ENCODE measurements at regions not wholly inside any gene's neighbourhood (a gene's known extent, or its start where the extent isn't known, plus 50 kb on each side); places are given as distances from the start of the nearest gene placed in this dataset.

DNA sequence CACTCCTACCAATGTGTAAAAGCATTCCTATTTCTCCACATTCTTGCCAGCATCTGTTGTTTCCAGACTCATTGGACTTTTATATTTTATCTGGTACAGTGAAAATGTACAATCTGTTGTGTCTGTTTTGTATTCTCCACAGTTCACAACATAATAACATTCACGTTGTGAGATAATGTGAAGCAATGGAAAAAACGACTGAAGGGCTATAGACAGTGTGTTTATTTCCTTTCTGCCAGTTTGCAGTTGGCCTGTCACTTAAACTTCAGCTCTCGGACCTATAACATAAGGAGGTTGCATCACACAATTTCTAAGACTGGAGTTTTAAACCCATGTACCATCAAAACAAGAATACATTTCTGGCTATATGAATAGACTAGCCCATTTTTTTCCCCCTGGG lies 965.5 kb upstream of the ATXN8OS start:
- no peaks in the 10 kb centered on the region for H3K9me3 ChIP-seq
- no peak overlapping the region for H3K4me3 ChIP-seq (ENCODE audit: low read depth in 2 of 2, low read length in 1 of 2)
- ChIA-PET POLR2A (no interaction called here), CTCF (no interaction called here)
- H3K9me2 ChIP-seq: no peaks in the 10 kb centered on the region
- H3F3A ChIP-seq (replicated peaks; ENCODE audit: insufficient read depth): no peaks in the 10 kb centered on the region
- H3K4me2 ChIP-seq: no peak overlapping the region
- DNase-seq: no peak
- H2AFZ ChIP-seq (ENCODE audit: low read depth): no peak overlapping the region
- H3K27ac ChIP-seq (ENCODE audit: low read depth in 2 of 2, low read length in 1 of 2): no peak overlapping the region
- 32% methylated on average over 3 of the region's 3 CpGs for WGBS (ENCODE audit: low lambda C conversion rate)
- H3K79me2 ChIP-seq (ENCODE audit: insufficient read depth): no peaks in the 10 kb centered on the region
- no peaks in the 10 kb centered on the region for H3K27me3 ChIP-seq (ENCODE audit: insufficient read depth)
- no peaks in the 10 kb centered on the region for H3K36me3 ChIP-seq (replicated peaks in 1 of 2; ENCODE audit: control insufficient read depth in 1 of 2, insufficient read depth in 2 of 2, low read length in 1 of 2)
- H3K9ac ChIP-seq: no peak overlapping the region
- TF ChIP-seq TCF12 (IDR thresholded peaks at IDR 0.05) (no peak), MEF2A (IDR thresholded peaks at IDR 0.05; ENCODE audit: borderline replicate concordance, low read depth) (no peak)
- TF ChIP-seq, protein P1, sequence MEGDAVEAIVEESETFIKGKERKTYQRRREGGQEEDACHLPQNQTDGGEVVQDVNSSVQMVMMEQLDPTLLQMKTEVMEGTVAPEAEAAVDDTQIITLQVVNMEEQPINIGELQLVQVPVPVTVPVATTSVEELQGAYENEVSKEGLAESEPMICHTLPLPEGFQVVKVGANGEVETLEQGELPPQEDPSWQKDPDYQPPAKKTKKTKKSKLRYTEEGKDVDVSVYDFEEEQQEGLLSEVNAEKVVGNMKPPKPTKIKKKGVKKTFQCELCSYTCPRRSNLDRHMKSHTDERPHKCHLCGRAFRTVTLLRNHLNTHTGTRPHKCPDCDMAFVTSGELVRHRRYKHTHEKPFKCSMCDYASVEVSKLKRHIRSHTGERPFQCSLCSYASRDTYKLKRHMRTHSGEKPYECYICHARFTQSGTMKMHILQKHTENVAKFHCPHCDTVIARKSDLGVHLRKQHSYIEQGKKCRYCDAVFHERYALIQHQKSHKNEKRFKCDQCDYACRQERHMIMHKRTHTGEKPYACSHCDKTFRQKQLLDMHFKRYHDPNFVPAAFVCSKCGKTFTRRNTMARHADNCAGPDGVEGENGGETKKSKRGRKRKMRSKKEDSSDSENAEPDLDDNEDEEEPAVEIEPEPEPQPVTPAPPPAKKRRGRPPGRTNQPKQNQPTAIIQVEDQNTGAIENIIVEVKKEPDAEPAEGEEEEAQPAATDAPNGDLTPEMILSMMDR (IDR thresholded peaks at IDR 0.05): no peak
- H4K20me1 ChIP-seq (ENCODE audit: insufficient read depth): no peaks in the 10 kb centered on the region
- no peaks in the 10 kb centered on the region for H3K4me1 ChIP-seq (ENCODE audit: control insufficient read depth in 1 of 2, insufficient read depth in 2 of 2, low read depth in 1 of 2, low read length in 1 of 2)

DNA sequence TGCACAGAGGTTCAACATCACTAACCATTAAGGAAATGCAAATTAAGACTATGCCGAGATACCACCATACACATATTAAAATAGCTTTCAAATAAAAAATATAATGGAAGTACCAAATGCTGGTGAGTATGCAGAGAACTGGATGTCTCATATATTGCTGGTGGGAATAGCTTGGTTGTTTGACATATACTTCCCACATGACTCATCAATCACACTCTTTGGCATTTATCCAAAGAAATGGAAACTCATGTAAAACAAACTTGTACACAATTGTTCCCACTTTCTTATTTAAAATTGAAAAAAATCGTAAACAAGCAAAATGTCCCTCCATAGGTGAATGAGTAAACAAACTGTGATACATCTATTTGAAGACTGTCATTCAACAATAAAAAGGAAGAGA lies 982.6 kb upstream of the ATXN8OS start:
- no peak overlapping the region for H3K4me3 ChIP-seq (ENCODE audit: low read depth in 2 of 2, low read length in 1 of 2)
- H2AFZ ChIP-seq (ENCODE audit: low read depth): no peak overlapping the region
- no peak for DNase-seq
- no peaks in the 10 kb centered on the region for H3K79me2 ChIP-seq (ENCODE audit: insufficient read depth)
- H3K4me1 ChIP-seq (ENCODE audit: control insufficient read depth in 1 of 2, insufficient read depth in 2 of 2, low read depth in 1 of 2, low read length in 1 of 2): no peaks in the 10 kb centered on the region
- no peak overlapping the region for H3K4me2 ChIP-seq
- POLR2A ChIA-PET: no interaction called here
- no peaks in the 10 kb centered on the region for H3K9me2 ChIP-seq
- no peaks in the 10 kb centered on the region for H3F3A ChIP-seq (replicated peaks; ENCODE audit: insufficient read depth)
- WGBS (ENCODE audit: low lambda C conversion rate): 57% methylated on average over 2 of the region's 2 CpGs
- no peaks in the 10 kb centered on the region for H4K20me1 ChIP-seq (ENCODE audit: insufficient read depth)
- H3K27ac ChIP-seq (ENCODE audit: low read depth in 2 of 2, low read length in 1 of 2): no peak overlapping the region
- H3K9me3 ChIP-seq: no peaks in the 10 kb centered on the region
- H3K9ac ChIP-seq: no peak overlapping the region
- H3K36me3 ChIP-seq (replicated peaks in 1 of 2; ENCODE audit: control insufficient read depth in 1 of 2, insufficient read depth in 2 of 2, low read length in 1 of 2): no peaks in the 10 kb centered on the region
- CTCF ChIA-PET: no interaction called here
- no peaks in the 10 kb centered on the region for H3K27me3 ChIP-seq (ENCODE audit: insufficient read depth)
- TF ChIP-seq, protein P2, sequence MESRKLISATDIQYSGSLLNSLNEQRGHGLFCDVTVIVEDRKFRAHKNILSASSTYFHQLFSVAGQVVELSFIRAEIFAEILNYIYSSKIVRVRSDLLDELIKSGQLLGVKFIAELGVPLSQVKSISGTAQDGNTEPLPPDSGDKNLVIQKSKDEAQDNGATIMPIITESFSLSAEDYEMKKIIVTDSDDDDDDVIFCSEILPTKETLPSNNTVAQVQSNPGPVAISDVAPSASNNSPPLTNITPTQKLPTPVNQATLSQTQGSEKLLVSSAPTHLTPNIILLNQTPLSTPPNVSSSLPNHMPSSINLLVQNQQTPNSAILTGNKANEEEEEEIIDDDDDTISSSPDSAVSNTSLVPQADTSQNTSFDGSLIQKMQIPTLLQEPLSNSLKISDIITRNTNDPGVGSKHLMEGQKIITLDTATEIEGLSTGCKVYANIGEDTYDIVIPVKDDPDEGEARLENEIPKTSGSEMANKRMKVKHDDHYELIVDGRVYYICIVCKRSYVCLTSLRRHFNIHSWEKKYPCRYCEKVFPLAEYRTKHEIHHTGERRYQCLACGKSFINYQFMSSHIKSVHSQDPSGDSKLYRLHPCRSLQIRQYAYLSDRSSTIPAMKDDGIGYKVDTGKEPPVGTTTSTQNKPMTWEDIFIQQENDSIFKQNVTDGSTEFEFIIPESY (IDR thresholded peaks at IDR 0.05; ENCODE audit: borderline replicate concordance, low read depth): no peak
- no peak for TF ChIP-seq CHD2 (IDR thresholded peaks at IDR 0.05; ENCODE audit: low read length, partially characterized antibody)
- no peak for TF ChIP-seq RXRA (IDR thresholded peaks at IDR 0.05; ENCODE audit: borderline replicate concordance, low read depth)
- no peak for TF ChIP-seq EP300 (IDR thresholded peaks at IDR 0.05; ENCODE audit: borderline replicate concordance in 1 of 2, low read depth in 1 of 2, low read length in 1 of 2)
- TF ChIP-seq, protein P3, sequence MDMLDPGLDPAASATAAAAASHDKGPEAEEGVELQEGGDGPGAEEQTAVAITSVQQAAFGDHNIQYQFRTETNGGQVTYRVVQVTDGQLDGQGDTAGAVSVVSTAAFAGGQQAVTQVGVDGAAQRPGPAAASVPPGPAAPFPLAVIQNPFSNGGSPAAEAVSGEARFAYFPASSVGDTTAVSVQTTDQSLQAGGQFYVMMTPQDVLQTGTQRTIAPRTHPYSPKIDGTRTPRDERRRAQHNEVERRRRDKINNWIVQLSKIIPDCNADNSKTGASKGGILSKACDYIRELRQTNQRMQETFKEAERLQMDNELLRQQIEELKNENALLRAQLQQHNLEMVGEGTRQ (IDR thresholded peaks at IDR 0.05; ENCODE audit: borderline replicate concordance, low read depth, low read length): no peak
- TF ChIP-seq, protein P1 (IDR thresholded peaks at IDR 0.05): no peak
- TF ChIP-seq FOXJ3 (CRISPR knock-in tag; IDR thresholded peaks at IDR 0.05): no peak
- TF ChIP-seq, protein P4, sequence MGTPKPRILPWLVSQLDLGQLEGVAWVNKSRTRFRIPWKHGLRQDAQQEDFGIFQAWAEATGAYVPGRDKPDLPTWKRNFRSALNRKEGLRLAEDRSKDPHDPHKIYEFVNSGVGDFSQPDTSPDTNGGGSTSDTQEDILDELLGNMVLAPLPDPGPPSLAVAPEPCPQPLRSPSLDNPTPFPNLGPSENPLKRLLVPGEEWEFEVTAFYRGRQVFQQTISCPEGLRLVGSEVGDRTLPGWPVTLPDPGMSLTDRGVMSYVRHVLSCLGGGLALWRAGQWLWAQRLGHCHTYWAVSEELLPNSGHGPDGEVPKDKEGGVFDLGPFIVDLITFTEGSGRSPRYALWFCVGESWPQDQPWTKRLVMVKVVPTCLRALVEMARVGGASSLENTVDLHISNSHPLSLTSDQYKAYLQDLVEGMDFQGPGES (IDR thresholded peaks at IDR 0.05; ENCODE audit: low read depth, low read length): no peak
- TF ChIP-seq, protein P5, sequence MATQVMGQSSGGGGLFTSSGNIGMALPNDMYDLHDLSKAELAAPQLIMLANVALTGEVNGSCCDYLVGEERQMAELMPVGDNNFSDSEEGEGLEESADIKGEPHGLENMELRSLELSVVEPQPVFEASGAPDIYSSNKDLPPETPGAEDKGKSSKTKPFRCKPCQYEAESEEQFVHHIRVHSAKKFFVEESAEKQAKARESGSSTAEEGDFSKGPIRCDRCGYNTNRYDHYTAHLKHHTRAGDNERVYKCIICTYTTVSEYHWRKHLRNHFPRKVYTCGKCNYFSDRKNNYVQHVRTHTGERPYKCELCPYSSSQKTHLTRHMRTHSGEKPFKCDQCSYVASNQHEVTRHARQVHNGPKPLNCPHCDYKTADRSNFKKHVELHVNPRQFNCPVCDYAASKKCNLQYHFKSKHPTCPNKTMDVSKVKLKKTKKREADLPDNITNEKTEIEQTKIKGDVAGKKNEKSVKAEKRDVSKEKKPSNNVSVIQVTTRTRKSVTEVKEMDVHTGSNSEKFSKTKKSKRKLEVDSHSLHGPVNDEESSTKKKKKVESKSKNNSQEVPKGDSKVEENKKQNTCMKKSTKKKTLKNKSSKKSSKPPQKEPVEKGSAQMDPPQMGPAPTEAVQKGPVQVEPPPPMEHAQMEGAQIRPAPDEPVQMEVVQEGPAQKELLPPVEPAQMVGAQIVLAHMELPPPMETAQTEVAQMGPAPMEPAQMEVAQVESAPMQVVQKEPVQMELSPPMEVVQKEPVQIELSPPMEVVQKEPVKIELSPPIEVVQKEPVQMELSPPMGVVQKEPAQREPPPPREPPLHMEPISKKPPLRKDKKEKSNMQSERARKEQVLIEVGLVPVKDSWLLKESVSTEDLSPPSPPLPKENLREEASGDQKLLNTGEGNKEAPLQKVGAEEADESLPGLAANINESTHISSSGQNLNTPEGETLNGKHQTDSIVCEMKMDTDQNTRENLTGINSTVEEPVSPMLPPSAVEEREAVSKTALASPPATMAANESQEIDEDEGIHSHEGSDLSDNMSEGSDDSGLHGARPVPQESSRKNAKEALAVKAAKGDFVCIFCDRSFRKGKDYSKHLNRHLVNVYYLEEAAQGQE (IDR thresholded peaks at IDR 0.05; ENCODE audit: low read depth, low read length): no peak
- no peak for TF ChIP-seq RFX5 (IDR thresholded peaks at IDR 0.05; ENCODE audit: low read length)
- TF ChIP-seq, protein P6, sequence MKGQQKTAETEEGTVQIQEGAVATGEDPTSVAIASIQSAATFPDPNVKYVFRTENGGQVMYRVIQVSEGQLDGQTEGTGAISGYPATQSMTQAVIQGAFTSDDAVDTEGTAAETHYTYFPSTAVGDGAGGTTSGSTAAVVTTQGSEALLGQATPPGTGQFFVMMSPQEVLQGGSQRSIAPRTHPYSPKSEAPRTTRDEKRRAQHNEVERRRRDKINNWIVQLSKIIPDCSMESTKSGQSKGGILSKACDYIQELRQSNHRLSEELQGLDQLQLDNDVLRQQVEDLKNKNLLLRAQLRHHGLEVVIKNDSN (IDR thresholded peaks at IDR 0.05; ENCODE audit: borderline replicate concordance, low read depth): no peak
- no peak for TF ChIP-seq SMC3 (IDR thresholded peaks at IDR 0.05; ENCODE audit: low read depth, low read length)

Measured in SK-N-SH (cell line).